ACHN (cell line): ENCODE measurements at regions not wholly inside any gene's neighbourhood (a gene's known extent, or its start where the extent isn't known, plus 50 kb on each side); places are given as distances from the start of the nearest gene placed in this dataset.

Experiments
- DNase-seq: peaks from one replicate; pipeline ENCODE4 v3.0.0-alpha.2; 2015
- in situ Hi-C: cut with HindIII; loops from 2 replicates; pipeline ENCODE4 v1.10.0; 2017; ENCODE audit warnings: low sequenced_read_pairs, low pct_ligation_motif_present, low pct_unique_long_range_greater_than_20kb

DNA sequence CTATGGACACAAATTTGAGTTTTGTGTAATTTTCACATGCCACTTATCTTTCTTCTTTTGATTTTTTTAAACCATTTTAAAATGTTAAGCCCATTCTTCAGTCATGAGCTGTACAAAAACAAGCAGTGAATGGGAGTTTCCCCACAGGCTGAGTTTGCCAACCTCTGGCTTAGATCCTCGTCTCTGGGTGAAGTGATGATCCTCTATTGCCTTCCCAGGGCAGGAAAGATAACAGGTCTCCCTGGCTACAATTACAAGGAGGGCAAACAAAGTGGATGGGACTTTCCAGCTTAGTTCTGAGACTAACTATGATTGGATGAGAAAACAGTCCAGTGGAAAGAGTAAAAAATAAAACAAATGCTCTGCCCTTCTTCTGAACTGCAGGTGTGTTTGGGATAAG is 203.7 kb downstream of the SPTSSA start:
- DNase-seq, result no peak

GRCh38 chr14:34257505-34257904 is 204.5 kb downstream of the SPTSSA start:
- DNase-seq, result no peak
- in situ Hi-C loops, result no loop called here

More for the DNA sequence above, 203.7 kb downstream of the SPTSSA start:
- in situ Hi-C loops, result no loop called here

DNA sequence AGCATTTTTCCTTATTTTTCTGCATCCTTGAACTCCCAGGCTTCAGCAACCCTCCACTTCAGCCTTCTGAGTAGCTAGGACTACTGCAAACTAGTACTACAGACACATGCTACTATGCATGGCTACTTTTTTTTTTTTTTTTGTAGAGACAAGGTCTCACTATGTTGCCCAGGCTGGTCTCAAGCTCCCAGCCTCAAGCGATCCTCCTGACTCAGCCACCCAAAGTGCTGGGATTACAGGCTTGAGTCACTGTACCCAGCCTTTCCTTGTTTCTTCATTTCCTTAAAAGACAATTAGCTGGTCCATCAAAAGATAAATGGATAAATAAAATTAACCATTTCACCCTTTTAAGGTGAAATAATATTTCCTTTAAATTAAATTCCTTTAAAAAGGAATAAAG is 205.8 kb downstream of the SPTSSA start:
- in situ Hi-C loops, result no loop called here
- no peak for DNase-seq

- in situ Hi-C loops, result no loop called here
- no peak for DNase-seq
Measured at GRCh38 chr14:34254571-34254970, 207.5 kb downstream of the SPTSSA start.

- in situ Hi-C loops, result no loop called here
Measured at GRCh38 chr14:34254031-34254430, 208.0 kb downstream of the SPTSSA start.

DNA sequence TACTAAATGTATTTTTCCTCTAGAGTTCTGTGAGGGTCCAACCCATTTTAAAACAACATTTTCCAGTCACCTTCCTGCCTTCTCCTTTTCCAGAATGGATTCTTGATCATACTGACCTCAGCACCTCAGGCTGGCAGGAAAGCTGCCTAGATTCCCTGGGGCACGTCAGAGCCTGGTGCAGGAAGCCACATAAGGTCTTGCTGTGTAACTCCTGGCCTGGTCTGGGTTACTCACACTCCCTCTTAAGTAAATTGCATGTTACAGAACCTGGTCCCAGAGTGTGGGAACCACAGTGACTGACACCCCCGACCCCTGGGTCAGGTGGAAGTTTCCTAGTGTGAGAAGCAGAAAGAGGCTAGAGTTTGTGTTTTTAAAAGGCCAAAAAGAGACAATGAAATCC is 209.8 kb downstream of the SPTSSA start:
- DNase-seq, result no peak
- in situ Hi-C loops, result no loop called here

More at GRCh38 chr14:34254031-34254430, 208.0 kb downstream of the SPTSSA start:
- no peak for DNase-seq

GRCh38 chr14:34251662-34252061 is 210.4 kb downstream of the SPTSSA start:
- in situ Hi-C loops, result no loop called here

DNA sequence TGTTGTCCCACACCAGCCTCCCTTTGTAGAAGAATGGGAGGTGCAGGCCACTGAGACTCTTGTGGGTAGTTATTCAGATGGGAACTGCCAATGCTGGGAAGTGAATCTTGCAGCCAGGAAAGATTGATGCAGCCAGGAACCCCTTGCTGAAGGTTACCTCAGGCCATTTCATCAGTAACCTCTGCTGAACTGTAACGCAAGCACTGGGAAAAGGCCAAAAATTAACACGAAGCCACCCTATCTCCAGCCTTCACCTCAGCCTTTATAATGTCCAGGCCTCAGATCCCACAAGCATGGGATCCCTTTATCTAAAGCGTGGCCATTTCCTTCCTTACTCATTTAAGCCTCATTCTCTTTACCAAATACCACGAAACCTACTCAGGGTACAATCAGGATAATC is 211.1 kb downstream of the SPTSSA start:
- DNase-seq, result no peak
- in situ Hi-C loops, result no loop called here

More at GRCh38 chr14:34251662-34252061, 210.4 kb downstream of the SPTSSA start:
- no peak for DNase-seq

GRCh38 chr14:34247605-34248004 is 214.4 kb downstream of the SPTSSA start:
- in situ Hi-C loops, result no loop called here

GRCh38 chr14:34246206-34246605 is 215.8 kb downstream of the SPTSSA start:
- no peak for DNase-seq
- in situ Hi-C loops, result no loop called here

More at GRCh38 chr14:34247605-34248004, 214.4 kb downstream of the SPTSSA start:
- DNase-seq, result no peak

GRCh38 chr14:34243401-34243800 is 218.6 kb downstream of the SPTSSA start:
- in situ Hi-C loops, result no loop called here

GRCh38 chr14:34243001-34243400 is 219.0 kb downstream of the SPTSSA start:
- DNase-seq, result no peak
- in situ Hi-C loops, result no loop called here

More at GRCh38 chr14:34243401-34243800, 218.6 kb downstream of the SPTSSA start:
- DNase-seq, result no peak

DNA sequence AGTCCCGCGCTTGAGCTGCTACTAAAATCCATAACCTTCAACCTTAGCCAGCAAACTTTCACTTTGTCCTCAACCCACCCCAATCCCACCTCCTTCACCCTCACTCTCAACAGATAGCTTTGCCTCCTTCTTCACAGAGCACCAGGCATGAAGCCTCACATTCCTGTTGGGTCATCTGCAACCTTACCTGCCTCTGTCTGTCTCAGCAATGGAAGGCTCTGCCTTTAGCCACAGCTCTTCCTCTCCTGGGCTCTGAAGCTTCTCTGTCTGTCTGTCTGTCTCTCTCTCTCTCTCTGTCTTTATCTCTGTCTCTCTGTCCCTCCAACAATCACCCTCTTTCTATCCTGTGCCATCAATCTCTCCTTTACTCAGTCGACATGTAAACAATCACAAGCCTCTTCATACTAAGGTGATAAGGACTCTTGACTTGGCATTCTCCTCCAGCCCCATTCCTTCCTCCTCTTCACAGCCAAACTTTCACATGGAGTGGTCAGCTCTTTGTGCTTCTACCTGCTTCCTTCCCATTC is 220.8 kb downstream of the SPTSSA start:
- in situ Hi-C loops, result no loop called here
- DNase-seq, result no peak

DNA sequence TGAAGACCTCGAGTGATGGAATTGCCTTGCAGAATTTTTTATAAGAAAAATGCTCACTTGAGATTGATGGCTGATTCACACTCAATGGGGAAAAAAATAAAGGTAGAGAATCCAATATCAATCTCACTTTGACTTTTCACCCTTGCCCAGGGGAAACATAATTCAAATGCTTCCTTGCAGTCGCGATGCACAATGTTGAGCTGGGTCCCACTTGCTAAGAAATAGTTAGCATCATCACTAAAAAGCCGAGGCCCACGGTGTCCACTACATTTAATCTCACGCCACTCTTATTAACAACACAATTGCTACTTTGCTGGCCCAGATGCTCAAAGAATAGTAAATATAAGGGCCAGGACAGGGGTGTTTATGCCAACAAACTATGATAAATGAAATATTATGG is 223.4 kb downstream of the SPTSSA start:
- DNase-seq, result no peak
- in situ Hi-C loops, result no loop called here

DNA sequence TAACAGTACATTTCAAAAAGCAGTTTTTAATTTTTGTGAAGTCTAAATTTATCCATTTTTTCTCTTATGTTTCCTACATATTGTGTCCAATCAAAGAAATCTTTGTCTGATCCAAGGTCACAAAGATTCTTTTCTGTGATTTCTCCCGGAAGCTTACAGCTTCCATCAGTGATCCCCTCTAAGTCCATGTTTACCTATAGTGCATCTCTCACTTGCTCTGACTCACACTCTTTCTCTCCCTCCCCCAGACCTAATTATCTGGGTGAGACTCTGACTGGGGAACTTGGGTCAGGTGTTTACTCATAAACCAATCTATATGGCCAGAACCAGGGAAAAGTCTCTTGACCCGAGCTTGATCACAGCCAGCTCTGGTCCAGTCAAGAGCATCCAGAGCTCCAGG is 224.4 kb downstream of the SPTSSA start:
- DNase-seq, result no peak
- in situ Hi-C loops, result no loop called here

DNA sequence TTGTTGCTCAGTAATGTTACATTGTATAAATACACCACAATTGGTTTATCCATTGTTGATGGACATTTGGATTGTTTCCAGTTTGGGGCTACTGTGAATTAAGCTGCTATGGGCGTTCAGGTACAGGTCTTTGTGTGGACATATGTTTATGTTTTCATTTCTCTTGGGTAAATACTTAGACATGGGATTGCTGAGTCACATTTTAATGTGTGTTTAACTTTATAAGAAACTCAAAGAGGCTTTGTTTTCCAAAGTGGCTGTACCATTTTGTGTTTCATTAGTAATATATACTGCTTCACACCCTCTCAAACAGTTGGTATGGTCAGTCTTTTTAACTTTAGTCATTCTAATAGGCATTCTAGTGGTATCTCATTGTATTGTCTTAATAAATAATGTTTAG is 225.0 kb downstream of the SPTSSA start:
- no peak for DNase-seq
- in situ Hi-C loops, result no loop called here

GRCh38 chr14:34235643-34236300 is 226.3 kb downstream of the SPTSSA start:
- in situ Hi-C loops, result no loop called here
- DNase-seq, result no peak

DNA sequence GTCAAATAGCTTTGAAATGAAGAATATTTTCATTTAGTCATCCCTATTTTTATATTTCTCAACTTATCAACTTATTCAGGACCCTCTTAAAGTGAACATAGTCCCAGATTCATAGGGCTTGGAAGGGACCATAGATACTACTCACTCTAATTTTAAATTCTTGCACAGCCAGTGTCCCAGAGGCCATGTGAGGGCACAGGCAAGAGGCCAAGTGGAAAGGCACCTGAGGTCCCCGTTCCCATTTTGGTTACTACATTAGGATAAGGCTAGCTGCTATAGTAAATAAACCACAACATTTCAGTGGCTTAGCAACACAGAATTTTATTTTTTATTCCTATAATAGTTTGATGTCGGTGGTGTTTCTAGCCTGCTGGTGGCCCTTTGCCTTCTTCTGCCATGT is 227.8 kb downstream of the SPTSSA start:
- no peak for DNase-seq
- in situ Hi-C loops, result no loop called here

- DNase-seq, result no peak
- in situ Hi-C loops, result no loop called here
Measured at GRCh38 chr14:34233619-34234018, 228.4 kb downstream of the SPTSSA start.

DNA sequence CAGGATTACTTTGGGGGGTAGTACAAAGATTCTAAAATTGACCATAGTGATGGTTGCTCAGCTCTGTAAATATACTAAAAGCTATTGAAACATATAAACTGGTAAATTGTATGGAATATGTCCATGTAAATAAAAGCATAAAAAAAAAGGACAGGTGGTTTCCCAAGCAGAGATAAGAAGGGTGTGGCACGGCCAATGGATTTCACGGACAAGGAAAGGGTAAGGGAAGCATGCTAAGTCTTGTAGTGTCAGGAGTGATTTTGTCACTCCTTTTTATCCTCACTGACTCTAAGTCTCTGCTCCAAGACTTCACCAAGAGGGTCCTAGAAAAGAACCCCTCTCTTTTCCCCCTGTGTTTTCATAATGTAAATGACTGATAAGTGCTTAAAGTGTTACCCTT is 229.2 kb downstream of the SPTSSA start:
- in situ Hi-C loops, result no loop called here
- no peak for DNase-seq
